Upper lobe of left lung (tissue), 6 donors: ENCODE measurements at regions not wholly inside any gene's neighbourhood (a gene's known extent, or its start where the extent isn't known, plus 50 kb on each side); places are given as distances from the start of the nearest gene placed in this dataset.

Experiments
- ATAC-seq, 2 donors: fragments of 200-7000 bp; cut with Tn5 transposase; one replicate each; pipeline ENCODE4 v1.9.1; 2022; ENCODE audit warnings: mild to moderate bottlenecking in 2 of 2, moderate library complexity in 2 of 2; ENCODE audit not compliant: low FRiP score in 2 of 2
- DNase-seq, 2 donors: peaks; one replicate each; pipeline ENCODE4 v3.0.0-alpha.2; 2019 to 2020
- H3K27ac ChIP-seq, 4 donors: fragments of 200-600 bp; sonication (generic); one replicate each; pipeline ENCODE4 v1.5.1; 2016 to 2019
- H3K27me3 ChIP-seq, 4 donors: fragments of 200-600 bp; sonication (generic); one replicate each; pipeline ENCODE4 v1.5.1; 2017 to 2019
- H3K36me3 ChIP-seq, 4 donors: fragments of 200-600 bp; sonication (generic); one replicate each; pipeline ENCODE4 v1.5.1; 2016 to 2019
- H3K4me1 ChIP-seq, 4 donors: fragments of 200-600 bp; sonication (generic); one replicate each; pipeline ENCODE4 v1.5.1; 2018 to 2019
- H3K4me3 ChIP-seq, 4 donors: fragments of 200-600 bp; sonication (generic); one replicate each; pipeline ENCODE4 v1.5.1; 2017 to 2019; ENCODE audit warnings: mild to moderate bottlenecking in 2 of 4, moderate library complexity in 1 of 4
- H3K9me3 ChIP-seq, 4 donors: fragments of 200-600 bp; sonication (generic); one replicate each; pipeline ENCODE4 v1.5.1; 2018 to 2019
- EP300 ChIP-seq, 4 donors: sonication (generic); formaldehyde crosslinking; IDR thresholded peaks; one replicate each; pipeline ENCODE4 v1.5.1; 2017; ENCODE audit warnings: antibody characterized with exemption in 4 of 4, control low read depth in 2 of 4
- POLR2A ChIP-seq, 4 donors: fragments of 450-650 bp; IDR thresholded peaks; one replicate each; pipeline ENCODE4 v1.5.1; 2016 to 2017; ENCODE audit warnings: antibody characterized with exemption in 4 of 4, mild to moderate bottlenecking in 2 of 4
- POLR2AphosphoS5 ChIP-seq, 2 donors: sonication (generic); formaldehyde crosslinking; IDR thresholded peaks; one replicate each; pipeline ENCODE4 v1.5.1; 2017; ENCODE audit warnings: antibody characterized with exemption in 2 of 2
- WGBS, 2 donors: methylation state at CpG; one replicate each; pipeline ENCODE4 v1.1.5; 2017 to 2018; 5-methylcytosine and 5-hydroxymethylcytosine counted together
- TF ChIP-seq, protein P1 (sequence below), 6 experiments: fragments of 450-650 bp in 4 of 6; fragments of 200-600 bp in 2 of 6; sonication (generic) in 2 of 6; IDR thresholded peaks; one replicate each; pipeline ENCODE4 v1.5.1; 2016 to 2019; ENCODE audit warnings: antibody characterized with exemption in 6 of 6
- donor health status: DM: no; HTN: no; CAD: no; lungs with moderate emphysema.
- donor health status: DM: no; HTN: yes; CAD: no; lungs with severe emphysema.

DNA sequence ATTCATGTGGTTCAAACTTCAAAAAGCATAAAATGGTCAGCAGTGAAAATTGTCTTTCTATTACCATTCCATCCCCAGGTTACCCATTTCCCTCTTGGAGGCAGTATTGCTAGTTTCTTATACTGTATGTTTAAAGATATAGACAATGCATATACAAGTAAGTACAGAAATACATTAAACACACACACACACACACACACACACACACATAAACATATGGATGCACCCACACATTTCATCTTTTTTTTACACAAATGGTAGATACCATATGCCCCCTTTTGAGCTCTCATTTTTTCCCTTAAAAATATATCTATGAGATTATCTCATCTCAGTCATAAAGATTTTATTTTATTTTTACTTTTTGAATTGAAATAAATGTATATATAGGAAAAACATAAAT is 79.7 kb downstream of the NEUROD6 start:
- TF ChIP-seq POLR2A (IDR thresholded peaks at IDR 0.05) (no peak), POLR2AphosphoS5 (IDR thresholded peaks at IDR 0.05) (no peak)
- TF ChIP-seq, protein P1, sequence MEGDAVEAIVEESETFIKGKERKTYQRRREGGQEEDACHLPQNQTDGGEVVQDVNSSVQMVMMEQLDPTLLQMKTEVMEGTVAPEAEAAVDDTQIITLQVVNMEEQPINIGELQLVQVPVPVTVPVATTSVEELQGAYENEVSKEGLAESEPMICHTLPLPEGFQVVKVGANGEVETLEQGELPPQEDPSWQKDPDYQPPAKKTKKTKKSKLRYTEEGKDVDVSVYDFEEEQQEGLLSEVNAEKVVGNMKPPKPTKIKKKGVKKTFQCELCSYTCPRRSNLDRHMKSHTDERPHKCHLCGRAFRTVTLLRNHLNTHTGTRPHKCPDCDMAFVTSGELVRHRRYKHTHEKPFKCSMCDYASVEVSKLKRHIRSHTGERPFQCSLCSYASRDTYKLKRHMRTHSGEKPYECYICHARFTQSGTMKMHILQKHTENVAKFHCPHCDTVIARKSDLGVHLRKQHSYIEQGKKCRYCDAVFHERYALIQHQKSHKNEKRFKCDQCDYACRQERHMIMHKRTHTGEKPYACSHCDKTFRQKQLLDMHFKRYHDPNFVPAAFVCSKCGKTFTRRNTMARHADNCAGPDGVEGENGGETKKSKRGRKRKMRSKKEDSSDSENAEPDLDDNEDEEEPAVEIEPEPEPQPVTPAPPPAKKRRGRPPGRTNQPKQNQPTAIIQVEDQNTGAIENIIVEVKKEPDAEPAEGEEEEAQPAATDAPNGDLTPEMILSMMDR (IDR thresholded peaks at IDR 0.05): no peak
- no peak overlapping the region for H3K4me3 ChIP-seq
- no peaks in the 10 kb centered on the region for H3K27me3 ChIP-seq
- H3K9me3 ChIP-seq: no peaks in the 10 kb centered on the region
- no peak overlapping the region for H3K27ac ChIP-seq
- no peaks in the 10 kb centered on the region for H3K36me3 ChIP-seq
- no peak for DNase-seq
- H3K4me1 ChIP-seq: no peaks in the 10 kb centered on the region
- no peak for ATAC-seq

DNA sequence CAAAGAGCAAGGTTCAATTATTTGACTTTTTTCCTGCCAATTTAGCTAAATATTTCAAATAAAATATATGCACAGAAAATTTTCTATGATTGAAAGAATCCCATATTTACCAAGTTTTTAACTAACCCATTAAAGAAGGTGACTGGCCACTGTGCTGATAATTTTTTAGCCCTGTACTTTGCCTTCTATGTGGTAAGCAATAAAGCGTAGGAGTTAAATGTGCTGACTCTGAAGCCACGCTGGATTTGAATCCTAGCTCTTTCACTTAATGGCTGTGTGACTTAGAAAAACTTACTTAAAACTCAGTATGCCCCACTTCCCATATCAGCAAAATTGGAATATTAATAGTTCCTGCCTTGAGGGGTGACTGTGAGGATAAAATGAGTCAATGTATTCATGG is 82.1 kb downstream of the NEUROD6 start:
- H3K27me3 ChIP-seq: no peaks in the 10 kb centered on the region
- no peaks in the 10 kb centered on the region for H3K4me1 ChIP-seq
- 60 to 71% methylated on average over 2 of the region's 2 CpGs for WGBS, 2 donors
- no peak overlapping the region for H3K27ac ChIP-seq
- ATAC-seq: no peak
- no peak for TF ChIP-seq EP300 (IDR thresholded peaks at IDR 0.05)
- TF ChIP-seq POLR2A (IDR thresholded peaks at IDR 0.05): no peak
- TF ChIP-seq, protein P1 (IDR thresholded peaks at IDR 0.05): no peak
- no peak for TF ChIP-seq POLR2AphosphoS5 (IDR thresholded peaks at IDR 0.05)
- no peaks in the 10 kb centered on the region for H3K9me3 ChIP-seq
- DNase-seq: no peak
- H3K36me3 ChIP-seq: no peaks in the 10 kb centered on the region
- no peak overlapping the region for H3K4me3 ChIP-seq

DNA sequence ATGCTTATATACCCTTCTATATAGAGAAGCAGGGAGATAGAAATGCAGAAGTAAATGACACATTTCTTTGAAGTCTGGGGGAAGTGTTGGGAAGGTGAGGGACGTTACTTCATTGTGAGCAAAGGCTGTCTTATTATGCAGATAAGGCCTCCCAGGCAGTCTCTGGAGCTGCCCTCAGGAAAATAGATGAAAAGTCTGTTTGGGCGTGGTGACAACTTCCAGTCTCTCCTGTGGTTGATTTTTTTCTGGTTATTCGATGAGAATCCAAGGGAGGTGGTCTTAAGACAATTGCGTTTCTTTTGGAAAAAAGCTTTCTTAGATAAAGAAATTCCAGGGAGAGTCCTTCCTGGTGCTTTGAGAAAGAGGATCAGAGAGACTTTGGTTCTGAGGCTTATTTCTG is 84.0 kb downstream of the NEUROD6 start:
- ATAC-seq (no peak), DNase-seq (no peak)
- WGBS, 2 donors: 65 to 72% methylated on average over 4 of the region's 4 CpGs
- Histone ChIP-seq H3K27me3 (no peaks in the 10 kb centered on the region), H3K27ac (no peak overlapping the region), H3K36me3 (no peaks in the 10 kb centered on the region), H3K9me3 (no peaks in the 10 kb centered on the region), H3K4me1 (no peaks in the 10 kb centered on the region), H3K4me3 (no peak overlapping the region)
- TF ChIP-seq EP300 (IDR thresholded peaks at IDR 0.05): no peak
- no peak for TF ChIP-seq POLR2A (IDR thresholded peaks at IDR 0.05)
- no peak for TF ChIP-seq POLR2AphosphoS5 (IDR thresholded peaks at IDR 0.05)
- TF ChIP-seq, protein P1 (IDR thresholded peaks at IDR 0.05): no peak

DNA sequence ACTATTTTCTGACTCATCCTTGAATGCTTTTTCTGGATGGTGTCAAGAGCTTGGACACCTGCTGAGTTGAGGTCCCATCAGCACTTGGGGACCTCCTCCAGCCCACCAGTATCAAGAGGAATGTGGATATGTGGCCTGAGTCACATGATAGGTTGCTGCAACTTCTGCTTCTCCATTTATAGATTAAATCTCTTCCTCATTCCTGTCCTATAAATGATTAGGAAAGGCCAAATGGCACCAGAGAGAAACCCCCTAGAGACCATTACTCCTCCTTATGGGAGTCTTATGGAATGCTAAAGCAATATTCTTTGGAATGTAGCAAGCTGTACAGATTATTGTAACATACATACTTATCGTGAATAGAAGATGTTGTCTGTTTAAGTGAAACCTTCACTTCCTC is 85.6 kb downstream of the NEUROD6 start:
- Histone ChIP-seq H3K9me3 (no peaks in the 10 kb centered on the region), H3K27ac (no peak overlapping the region), H3K36me3 (no peaks in the 10 kb centered on the region), H3K4me1 (no peaks in the 10 kb centered on the region), H3K4me3 (no peak overlapping the region), H3K27me3 (no peaks in the 10 kb centered on the region)
- ATAC-seq (no peak), DNase-seq (no peak)
- 67 to 85% methylated on average over 1 of the region's 1 CpG for WGBS, 2 donors
- TF ChIP-seq POLR2A (IDR thresholded peaks at IDR 0.05) (no peak), EP300 (IDR thresholded peaks at IDR 0.05) (no peak), POLR2AphosphoS5 (IDR thresholded peaks at IDR 0.05) (no peak)
- TF ChIP-seq, protein P1 (IDR thresholded peaks at IDR 0.05): no peak

DNA sequence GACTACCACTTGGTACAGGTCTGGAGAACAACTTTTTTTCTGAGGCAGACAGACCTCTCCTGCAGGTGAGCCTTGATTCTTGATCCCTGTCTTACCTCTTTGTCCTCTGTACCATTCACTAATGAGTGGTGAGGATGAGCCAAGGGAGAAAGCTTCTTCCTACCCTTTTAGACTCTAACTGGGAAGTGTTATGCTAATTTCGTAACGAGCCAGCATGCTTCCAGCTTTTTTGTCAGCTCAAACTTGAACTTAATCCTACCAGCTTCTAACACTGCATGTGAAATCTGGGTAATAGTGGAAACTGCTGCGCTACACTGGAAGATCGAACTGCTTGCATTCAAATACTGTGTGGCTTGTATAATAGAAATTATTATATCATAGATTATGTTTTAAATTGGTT is 87.0 kb downstream of the NEUROD6 start:
- ATAC-seq (no peak), DNase-seq (no peak)
- Histone ChIP-seq H3K4me1 (no peaks in the 10 kb centered on the region), H3K27ac (no peak overlapping the region), H3K9me3 (no peaks in the 10 kb centered on the region), H3K4me3 (no peak overlapping the region), H3K36me3 (no peaks in the 10 kb centered on the region), H3K27me3 (no peaks in the 10 kb centered on the region)
- no peak for TF ChIP-seq POLR2AphosphoS5 (IDR thresholded peaks at IDR 0.05)
- TF ChIP-seq, protein P1 (IDR thresholded peaks at IDR 0.05): no peak
- TF ChIP-seq EP300 (IDR thresholded peaks at IDR 0.05): no peak
- no peak for TF ChIP-seq POLR2A (IDR thresholded peaks at IDR 0.05)
- 82 to 89% methylated on average over 4 of the region's 4 CpGs for WGBS, 2 donors
